Chondrocyte (in vitro differentiated cells): ENCODE measurements at regions not wholly inside any gene's neighbourhood (a gene's known extent, or its start where the extent isn't known, plus 50 kb on each side); places are given as distances from the start of the nearest gene placed in this dataset.

Experiments used
- DNase-seq: peaks from one replicate; pipeline ENCODE4 v3.0.0; 2021; ENCODE audit warnings: mixed read lengths, low spot score
- H3K27ac Mint-ChIP-seq: one replicate; pipeline ENCODE4 v1.8.0; 2021; ENCODE audit warnings: mild to moderate bottlenecking, moderate library complexity, mixed read lengths; ENCODE audit not compliant: unreplicated experiment
- H3K27me3 Mint-ChIP-seq: 2 replicates; pipeline ENCODE4 v1.8.0; 2021; ENCODE audit warnings: low read depth, mixed read lengths
- H3K36me3 Mint-ChIP-seq: 2 replicates; pipeline ENCODE4 v1.8.0; 2021; ENCODE audit warnings: low read depth, mixed read lengths
- H3K4me1 Mint-ChIP-seq: 2 replicates; pipeline ENCODE4 v1.8.0; 2021; ENCODE audit warnings: low read depth, mild to moderate bottlenecking, mixed read lengths
- H3K4me3 Mint-ChIP-seq: one replicate; pipeline ENCODE4 v1.8.0; 2021; ENCODE audit warnings: mild to moderate bottlenecking, moderate library complexity, mixed read lengths; ENCODE audit not compliant: unreplicated experiment
- H3K9me3 Mint-ChIP-seq: 2 replicates; pipeline ENCODE4 v1.8.0; 2021; ENCODE audit warnings: low read depth, mixed read lengths
- TF ChIP-seq, protein P1 (sequence below): fragments of 200-600 bp; sonication (generic); IDR thresholded peaks from 2 replicates; pipeline ENCODE4 v1.5.0; 2021; ENCODE audit warnings: antibody characterized with exemption, mild to moderate bottlenecking, moderate library complexity

DNA sequence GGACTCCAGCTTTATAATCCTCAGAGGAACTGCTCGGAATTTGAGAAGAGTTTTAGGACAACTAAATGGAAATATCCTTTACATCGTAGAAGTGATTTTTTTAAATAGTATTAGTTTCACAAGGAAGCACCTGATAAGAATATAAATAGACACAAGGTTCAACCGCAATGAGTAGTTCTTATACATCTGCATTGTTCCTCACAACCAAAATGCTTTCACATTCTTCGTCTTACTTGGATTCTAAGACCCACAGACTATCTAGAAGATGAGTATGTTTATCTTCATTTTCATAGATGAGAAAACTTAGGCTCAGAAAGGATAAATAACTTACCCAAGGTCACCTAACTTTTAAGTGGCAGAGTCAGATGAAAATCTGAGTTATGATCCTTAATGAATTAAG, 469.0 kb downstream of the GALC start:
- H3K4me1 Mint-ChIP-seq: no peaks in the 10 kb centered on the region
- TF ChIP-seq, protein P1, sequence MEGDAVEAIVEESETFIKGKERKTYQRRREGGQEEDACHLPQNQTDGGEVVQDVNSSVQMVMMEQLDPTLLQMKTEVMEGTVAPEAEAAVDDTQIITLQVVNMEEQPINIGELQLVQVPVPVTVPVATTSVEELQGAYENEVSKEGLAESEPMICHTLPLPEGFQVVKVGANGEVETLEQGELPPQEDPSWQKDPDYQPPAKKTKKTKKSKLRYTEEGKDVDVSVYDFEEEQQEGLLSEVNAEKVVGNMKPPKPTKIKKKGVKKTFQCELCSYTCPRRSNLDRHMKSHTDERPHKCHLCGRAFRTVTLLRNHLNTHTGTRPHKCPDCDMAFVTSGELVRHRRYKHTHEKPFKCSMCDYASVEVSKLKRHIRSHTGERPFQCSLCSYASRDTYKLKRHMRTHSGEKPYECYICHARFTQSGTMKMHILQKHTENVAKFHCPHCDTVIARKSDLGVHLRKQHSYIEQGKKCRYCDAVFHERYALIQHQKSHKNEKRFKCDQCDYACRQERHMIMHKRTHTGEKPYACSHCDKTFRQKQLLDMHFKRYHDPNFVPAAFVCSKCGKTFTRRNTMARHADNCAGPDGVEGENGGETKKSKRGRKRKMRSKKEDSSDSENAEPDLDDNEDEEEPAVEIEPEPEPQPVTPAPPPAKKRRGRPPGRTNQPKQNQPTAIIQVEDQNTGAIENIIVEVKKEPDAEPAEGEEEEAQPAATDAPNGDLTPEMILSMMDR: no peak
- H3K4me3 Mint-ChIP-seq: no peak overlapping the region
- H3K27ac Mint-ChIP-seq: no peak overlapping the region
- peaks cover 3% of the 10 kb centered on the region for H3K9me3 Mint-ChIP-seq
- no peak for DNase-seq
- peaks cover 5% of the 10 kb centered on the region for H3K27me3 Mint-ChIP-seq
- no peaks in the 10 kb centered on the region for H3K36me3 Mint-ChIP-seq

DNA sequence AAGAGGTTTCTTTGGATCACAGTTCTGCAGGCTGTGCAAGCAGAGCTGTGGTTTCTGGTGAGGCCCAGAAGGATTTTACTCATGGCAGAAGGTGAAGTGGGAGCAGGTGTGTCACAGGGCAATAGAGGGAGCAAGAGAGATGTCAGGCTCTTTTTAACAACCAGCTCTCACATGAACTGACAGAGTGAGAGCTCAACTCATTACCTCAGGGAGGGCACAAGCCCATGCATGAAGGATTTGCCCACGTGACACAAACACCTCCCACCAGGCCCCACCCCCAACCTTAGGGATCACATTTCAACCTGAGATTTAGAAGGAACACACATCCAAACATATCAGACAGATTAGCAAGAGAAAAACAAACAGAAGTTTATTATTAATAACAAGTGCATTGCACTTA, 470.4 kb downstream of the GALC start:
- H3K9me3 Mint-ChIP-seq: peaks cover 2% of the 10 kb centered on the region
- H3K4me1 Mint-ChIP-seq: no peaks in the 10 kb centered on the region
- no peak for DNase-seq
- no peak overlapping the region for H3K4me3 Mint-ChIP-seq
- TF ChIP-seq, protein P1: no peak
- no peaks in the 10 kb centered on the region for H3K36me3 Mint-ChIP-seq
- H3K27ac Mint-ChIP-seq: no peak overlapping the region
- no peaks in the 10 kb centered on the region for H3K27me3 Mint-ChIP-seq

DNA sequence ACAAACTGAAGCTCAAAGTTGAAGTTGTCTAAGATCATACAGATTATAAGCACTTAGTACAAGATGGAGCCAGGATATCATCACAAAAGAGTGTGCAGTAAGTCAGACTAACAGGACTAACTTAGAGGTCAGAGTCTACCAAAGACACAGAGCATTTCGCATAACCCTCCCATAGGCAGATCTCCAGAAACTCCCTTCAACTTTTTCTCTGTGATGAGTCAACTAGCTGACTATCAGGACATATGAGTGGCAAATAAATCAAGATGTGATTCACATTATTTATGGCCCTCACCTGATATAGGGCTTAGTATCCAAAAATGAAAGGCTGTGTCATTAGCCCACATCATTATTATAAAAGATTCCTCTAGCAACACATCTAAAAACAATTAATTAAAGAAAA, 484.6 kb downstream of the GALC start:
- H3K27ac Mint-ChIP-seq: no peak overlapping the region
- H3K9me3 Mint-ChIP-seq: no peaks in the 10 kb centered on the region
- H3K4me1 Mint-ChIP-seq: no peaks in the 10 kb centered on the region
- no peaks in the 10 kb centered on the region for H3K36me3 Mint-ChIP-seq
- H3K27me3 Mint-ChIP-seq: peaks cover 5% of the 10 kb centered on the region
- TF ChIP-seq, protein P1: no peak
- no peak for DNase-seq
- H3K4me3 Mint-ChIP-seq: no peak overlapping the region

DNA sequence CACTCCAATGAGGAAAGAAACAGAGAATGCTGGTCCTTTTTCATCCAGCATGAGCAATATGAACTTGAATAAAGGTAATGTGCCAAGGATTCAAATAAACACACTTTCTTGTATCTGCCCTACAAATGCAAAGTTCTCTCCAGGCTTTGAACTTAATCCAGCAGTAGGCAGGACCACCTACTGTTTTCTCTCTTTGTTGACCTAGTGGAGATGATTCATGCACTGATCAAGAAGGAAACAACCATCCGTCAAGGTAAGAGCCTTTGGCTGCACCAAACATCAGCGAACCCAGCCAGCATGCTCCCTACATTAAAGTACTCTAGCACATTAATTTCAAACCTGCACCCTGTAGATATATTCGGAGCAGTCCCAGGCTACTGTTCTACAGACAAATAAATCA, 489.3 kb downstream of the GALC start:
- TF ChIP-seq, protein P1: no peak
- no peaks in the 10 kb centered on the region for H3K4me1 Mint-ChIP-seq
- H3K27ac Mint-ChIP-seq: no peak overlapping the region
- no peak overlapping the region for H3K4me3 Mint-ChIP-seq
- DNase-seq: no peak
- peaks cover 4% of the 10 kb centered on the region for H3K9me3 Mint-ChIP-seq
- H3K27me3 Mint-ChIP-seq: peaks cover 4% of the 10 kb centered on the region
- no peaks in the 10 kb centered on the region for H3K36me3 Mint-ChIP-seq

DNA sequence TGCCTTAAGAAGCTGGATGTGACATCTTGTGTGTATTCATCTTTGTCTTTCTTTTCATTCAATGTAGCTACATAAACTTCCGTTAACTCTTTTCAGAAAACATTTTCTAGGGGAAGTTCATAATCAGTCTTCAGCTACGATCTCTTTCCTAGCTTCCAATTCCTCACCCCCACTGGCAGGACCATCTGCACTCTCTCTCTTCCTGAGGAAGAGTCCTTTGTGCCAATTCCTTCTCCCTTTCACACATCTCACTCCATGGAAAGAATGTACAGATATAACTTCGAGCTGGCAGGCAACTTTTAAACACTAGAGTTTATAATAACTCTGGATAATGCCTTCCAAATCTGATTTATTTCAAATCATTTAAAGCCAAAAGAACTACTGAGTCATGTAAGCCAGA, 495.7 kb downstream of the GALC start:
- H3K4me1 Mint-ChIP-seq: no peaks in the 10 kb centered on the region
- TF ChIP-seq, protein P1: no peak
- no peak overlapping the region for H3K4me3 Mint-ChIP-seq
- H3K27ac Mint-ChIP-seq: no peak overlapping the region
- H3K9me3 Mint-ChIP-seq: peaks cover 10% of the 10 kb centered on the region
- DNase-seq: no peak
- H3K36me3 Mint-ChIP-seq: no peaks in the 10 kb centered on the region
- no peaks in the 10 kb centered on the region for H3K27me3 Mint-ChIP-seq
